HG03439 (cell line): ENCODE measurements at regions not wholly inside any gene's neighbourhood (a gene's known extent, or its start where the extent isn't known, plus 50 kb on each side); places are given as distances from the start of the nearest gene placed in this dataset.
"Not testable (repeated sequence)": the region's sequence is repeated elsewhere in the genome, so short reads cannot be mapped to it uniquely, and the experiment has no call there.

ENCODE experiments used
- ATAC-seq: cut with Tn5 transposase; IDR thresholded peaks from one replicate; pipeline ENCODE4 v1.9.1; 2021; ENCODE audit warnings: mild to moderate bottlenecking, moderate library complexity; ENCODE audit not compliant: unreplicated experiment

- no peak for ATAC-seq
These were observed 53.2 kb upstream of the UBE2E3 start for GRCh38 chr2:180927030-180927686.

DNA sequence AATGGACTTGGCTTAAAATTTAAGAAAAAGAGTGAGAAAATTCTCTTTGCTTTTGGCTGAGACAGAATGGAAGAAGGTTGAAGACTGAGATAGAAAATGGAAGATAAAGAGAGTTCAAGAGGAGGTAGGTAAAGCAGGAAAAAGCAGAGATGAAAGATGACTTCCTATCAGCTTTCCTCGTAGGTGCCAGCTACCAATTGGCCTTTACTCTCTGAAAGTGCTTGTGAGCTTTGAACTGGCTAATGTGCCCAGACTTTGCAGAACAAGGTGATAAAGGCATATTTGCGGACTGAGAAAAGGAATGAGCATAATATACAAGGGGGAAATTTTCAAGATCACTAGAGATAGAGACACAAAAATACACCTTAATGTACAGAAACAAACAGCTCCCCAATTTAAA, 54.7 kb upstream of the UBE2E3 start:
- ATAC-seq: no peak

DNA sequence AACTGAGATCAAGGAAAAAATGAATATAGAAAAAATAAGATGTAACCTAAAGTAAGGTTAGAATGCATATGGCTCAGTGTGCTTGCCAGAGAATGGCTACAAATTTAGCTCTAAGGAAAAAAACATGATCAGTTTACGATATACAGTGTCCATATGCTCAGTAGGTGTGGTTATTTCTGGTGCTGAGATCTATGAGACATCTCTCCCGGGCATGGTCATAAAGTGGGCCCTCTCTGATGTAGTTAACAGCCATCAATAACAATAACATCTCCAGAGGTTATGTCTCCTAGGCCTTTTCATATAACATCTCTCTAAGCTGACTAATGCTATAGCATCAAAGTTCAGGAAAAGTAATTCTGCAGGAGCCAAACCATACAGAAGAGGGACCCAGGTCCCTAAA, 56.3 kb upstream of the UBE2E3 start:
- no peak for ATAC-seq

DNA sequence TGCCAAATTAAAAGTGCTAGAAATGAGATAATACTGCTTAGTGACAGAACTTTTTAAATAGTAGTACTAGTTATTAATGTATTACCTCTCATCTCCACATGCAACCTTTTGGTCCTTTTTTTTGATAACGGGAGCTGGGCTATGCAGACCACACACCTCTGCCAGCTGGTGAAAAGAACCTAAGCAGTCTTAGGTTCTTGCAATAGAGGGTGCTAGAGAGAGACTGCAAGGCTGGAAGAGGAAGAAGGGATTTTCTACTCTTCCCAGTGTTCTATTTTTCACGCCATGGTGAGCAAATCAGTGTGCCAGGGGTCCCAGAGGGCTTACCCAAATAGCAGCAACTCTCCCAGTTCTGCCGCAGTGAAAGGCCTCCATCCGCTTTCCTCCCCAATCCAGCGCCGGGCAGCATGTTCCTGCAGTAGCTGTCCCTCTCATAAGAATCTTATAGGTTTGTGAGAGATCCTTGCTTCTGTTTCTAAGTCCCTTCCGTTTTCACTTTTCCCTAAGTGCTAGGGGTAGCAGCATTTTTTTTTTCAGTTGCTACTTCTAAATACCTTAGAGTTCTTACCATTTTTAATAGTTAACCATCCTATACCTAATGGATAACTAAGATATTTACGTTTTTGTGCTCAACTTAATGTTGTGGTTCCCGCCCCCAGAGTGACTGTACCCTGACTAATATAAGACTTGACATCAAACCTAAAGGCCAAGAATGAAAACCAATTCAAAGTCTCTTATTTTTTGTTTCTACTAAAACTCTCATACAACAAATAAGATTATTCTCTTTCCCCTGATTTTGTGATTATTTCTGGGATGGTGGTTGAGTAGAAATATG, 69.4 kb upstream of the UBE2E3 start:
- no peak for ATAC-seq

- ATAC-seq: no peak
These were observed 72.7 kb upstream of the UBE2E3 start for GRCh38 chr2:180907731-180908130.

GRCh38 chr2:180905461-180905860, 74.9 kb upstream of the UBE2E3 start:
- no peak for ATAC-seq

GRCh38 chr2:180905002-180905401, 75.4 kb upstream of the UBE2E3 start:
- no peak for ATAC-seq

DNA sequence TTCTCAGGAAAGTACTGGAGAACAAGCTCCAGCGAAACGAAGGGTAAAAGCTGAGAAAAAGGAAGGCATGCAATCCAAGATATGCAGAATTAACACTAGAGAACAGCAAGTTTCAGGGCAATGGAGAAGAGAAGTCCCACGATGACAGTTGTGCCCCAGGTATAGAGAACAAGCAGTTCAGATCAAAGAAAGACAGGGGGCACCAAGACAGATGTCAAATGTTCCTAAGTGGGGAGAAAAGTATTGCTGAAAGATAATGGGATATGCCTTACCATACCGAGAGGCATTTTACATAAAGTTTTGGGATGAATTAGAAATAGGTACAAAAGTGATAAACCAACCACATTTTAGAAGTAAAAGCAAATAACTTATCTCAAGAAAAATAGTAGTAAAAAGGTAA, 79.1 kb upstream of the UBE2E3 start:
- ATAC-seq: no peak

- ATAC-seq: no peak
These were observed 86.7 kb upstream of the UBE2E3 start for GRCh38 chr2:180893752-180894151.

DNA sequence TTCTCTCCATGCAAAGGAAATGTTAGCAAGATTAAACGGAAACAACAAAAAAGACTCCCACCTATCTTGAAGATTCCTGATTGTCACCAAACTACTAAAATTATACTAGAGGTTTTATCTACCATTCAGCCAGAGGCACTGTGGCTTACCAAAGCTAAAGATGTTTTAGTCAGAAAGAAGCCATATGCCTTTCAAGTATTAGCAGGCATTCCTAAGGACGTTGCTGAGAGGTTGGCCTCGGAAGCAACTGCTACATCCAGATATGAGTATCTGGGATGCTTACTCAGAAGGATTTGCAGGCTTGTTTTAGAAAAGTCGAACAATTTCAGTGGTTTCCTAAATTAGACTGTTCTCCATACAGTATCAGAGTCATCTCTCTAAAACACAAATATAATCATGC, 88.3 kb upstream of the UBE2E3 start:
- ATAC-seq: no peak

DNA sequence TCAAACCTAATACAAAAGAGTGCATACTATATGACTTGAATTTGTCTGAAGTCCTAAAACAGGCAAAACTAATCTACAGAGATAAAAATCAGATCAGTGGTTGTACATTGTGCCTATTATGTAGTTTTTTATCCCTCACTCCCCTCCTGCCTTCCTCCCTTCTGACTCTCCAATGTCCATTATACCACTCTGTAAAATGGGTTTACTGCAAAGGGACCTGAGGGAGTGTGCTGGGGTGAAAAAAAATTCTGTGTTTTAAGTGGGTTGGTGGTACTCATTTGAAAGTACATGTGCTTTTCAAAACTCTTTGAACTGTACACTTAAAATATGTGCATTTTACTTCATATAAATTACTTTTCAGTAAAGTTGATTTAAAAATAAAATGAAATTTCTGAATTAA, 89.0 kb upstream of the UBE2E3 start:
- ATAC-seq: no peak

DNA sequence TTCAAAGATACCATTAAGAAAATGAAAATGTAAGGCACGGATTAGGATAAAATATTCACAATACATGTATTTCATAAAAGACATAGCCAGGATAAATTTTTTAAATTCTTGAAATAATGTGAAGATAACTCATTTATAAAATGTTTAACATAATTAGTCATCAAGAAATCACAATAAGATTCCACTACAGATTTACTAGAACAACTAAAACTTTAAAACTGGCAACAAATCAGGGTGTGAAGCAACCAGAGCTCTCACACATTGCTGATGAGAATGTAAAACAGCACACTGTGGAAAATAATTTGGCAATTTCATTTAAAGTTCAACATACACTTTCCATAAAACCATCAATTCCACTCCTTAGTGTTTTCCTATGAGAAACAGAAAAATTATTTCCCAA, 89.6 kb upstream of the UBE2E3 start:
- ATAC-seq: no peak

GRCh38 chr2:180882959-180883358, 97.4 kb upstream of the UBE2E3 start:
- ATAC-seq: no peak

DNA sequence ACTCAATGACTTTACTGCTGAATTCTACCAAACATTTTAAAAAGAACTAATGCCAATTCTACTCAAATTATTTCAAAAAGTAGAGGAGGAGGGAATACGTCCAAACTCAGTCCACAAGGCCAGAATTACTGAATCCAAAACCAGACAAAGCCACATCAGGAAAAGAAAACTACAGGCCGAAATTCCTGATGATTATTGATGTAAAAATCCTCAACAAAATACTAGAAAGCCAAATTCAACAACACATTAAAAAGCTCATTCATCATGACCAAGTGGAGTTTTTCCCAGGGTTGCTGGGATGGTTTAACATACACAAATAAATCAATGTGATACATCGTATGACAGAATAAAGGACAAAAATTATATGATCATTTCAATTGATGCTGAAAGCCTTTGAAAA, 103.9 kb upstream of the UBE2E3 start:
- ATAC-seq: no peak

GRCh38 chr2:180873219-180873618, 107.2 kb upstream of the UBE2E3 start:
- no peak for ATAC-seq

GRCh38 chr2:180872781-180873180, 107.6 kb upstream of the UBE2E3 start:
- not testable (repeated sequence) for ATAC-seq

DNA sequence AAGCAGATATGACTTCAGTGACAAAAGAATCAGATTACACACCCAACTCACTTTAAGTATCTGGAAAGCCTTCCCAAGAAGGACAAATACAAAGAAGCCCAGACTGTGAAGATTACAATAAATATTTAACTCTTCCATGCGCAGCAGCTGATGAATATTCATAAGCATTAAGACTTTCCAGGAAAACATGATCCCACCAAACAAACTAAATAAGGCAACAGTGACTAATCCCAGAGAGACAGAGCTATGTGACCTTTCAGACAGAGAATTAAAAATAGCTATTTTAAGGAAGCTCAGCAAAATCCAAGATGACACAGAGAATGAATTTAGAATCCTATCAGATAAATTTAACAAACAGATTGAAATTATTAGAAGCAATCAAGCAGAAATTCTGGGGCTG, 108.2 kb upstream of the UBE2E3 start:
- ATAC-seq: no peak

DNA sequence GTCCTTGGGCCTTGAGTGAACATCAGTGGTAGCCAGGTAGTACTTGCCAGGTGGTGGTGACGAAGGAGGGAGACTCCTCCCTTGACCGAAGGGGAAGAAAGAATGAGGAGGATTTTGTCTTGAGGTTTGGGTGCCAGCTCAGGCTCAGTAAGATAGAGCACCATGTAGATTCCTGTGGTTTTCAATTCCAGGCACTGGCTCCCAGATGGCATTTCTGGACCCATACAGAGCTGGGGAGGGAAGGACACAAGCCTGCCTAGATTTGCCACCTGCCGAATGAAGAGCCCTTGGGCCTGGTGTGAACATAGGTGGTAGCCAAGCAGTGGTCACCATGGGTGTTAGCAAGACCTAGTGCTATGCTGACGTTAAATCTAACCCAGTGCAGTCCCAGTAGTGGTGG, 108.8 kb upstream of the UBE2E3 start:
- no peak for ATAC-seq

DNA sequence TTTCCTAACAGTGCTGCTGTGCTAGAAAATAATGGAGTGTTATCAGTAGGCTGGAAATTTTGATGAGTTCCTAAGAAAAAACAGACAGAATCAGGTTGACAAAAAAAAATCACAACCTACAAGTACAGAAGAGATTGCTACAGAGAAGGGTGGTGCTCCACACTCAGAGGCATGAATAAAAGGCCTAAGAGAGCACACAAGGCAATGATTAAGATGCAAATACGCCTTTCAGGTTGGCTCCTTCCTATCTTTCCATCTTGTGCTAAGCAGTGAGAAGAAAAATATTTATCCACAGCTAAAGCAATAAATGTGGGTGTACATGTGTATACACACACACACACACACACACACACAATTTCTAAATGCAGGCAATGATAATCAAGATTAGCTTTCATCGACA, 130.6 kb upstream of the UBE2E3 start:
- ATAC-seq: no peak

DNA sequence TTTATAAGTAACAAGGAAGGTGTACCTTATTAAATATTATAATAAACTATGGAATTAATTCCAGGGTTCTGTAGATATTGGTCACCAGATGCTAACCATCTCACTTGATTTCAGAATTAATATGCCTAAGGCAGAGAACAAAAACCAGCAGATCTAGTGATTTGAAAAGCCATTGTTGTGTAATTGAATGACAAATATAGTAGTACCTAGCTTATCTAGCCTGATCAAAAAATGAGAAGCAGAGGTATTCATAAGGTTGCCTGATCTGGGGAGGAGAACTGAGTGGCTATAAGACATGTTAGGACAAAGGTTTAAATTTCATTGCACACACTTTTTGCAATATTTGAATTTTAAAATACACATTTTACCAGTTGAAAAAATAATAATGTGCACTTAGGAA, 132.0 kb upstream of the UBE2E3 start:
- ATAC-seq: no peak

DNA sequence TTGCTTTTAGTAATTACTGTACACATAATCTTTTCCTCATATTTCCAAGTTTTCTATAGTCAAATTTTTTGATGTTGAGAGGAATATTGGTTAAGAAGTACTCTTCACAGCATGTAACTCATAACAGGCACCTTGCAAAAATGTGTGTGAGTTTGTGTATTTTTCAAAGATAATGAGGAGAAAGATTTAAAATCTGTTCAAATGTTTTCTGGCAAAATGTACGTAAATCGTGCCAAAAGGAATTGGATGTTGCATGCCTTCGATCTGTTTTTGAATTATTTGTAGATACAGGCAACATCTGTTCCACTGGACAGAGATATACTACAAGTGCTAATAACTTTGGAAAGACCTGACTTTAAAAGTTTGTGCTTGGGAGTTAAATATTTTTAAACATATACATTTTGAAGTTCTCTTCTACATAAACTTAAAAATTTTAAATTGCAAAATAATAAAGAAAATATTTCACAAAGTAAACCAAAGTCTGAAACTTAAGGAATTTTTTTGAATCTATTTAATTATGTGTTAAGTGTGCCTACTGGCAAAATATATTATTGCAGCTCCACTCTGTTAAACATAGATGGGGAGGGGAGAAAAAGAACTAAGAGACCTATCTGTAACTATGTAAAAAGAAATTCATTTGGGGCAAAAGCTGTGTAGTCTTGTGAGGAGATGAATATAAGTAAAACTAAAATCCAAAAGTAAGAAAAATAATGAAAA, 133.5 kb upstream of the UBE2E3 start:
- no peak for ATAC-seq

GRCh38 chr2:180842461-180842860, 137.9 kb upstream of the UBE2E3 start:
- no peak for ATAC-seq
